NCI-H146 (cell line): ENCODE measurements at regions not wholly inside any gene's neighbourhood (a gene's known extent, or its start where the extent isn't known, plus 50 kb on each side); places are given as distances from the start of the nearest gene placed in this dataset.

Experiments
- DNase-seq: peaks from one replicate; lab custom pipeline; 2025; lab: John Stamatoyannopoulos, UW

DNA sequence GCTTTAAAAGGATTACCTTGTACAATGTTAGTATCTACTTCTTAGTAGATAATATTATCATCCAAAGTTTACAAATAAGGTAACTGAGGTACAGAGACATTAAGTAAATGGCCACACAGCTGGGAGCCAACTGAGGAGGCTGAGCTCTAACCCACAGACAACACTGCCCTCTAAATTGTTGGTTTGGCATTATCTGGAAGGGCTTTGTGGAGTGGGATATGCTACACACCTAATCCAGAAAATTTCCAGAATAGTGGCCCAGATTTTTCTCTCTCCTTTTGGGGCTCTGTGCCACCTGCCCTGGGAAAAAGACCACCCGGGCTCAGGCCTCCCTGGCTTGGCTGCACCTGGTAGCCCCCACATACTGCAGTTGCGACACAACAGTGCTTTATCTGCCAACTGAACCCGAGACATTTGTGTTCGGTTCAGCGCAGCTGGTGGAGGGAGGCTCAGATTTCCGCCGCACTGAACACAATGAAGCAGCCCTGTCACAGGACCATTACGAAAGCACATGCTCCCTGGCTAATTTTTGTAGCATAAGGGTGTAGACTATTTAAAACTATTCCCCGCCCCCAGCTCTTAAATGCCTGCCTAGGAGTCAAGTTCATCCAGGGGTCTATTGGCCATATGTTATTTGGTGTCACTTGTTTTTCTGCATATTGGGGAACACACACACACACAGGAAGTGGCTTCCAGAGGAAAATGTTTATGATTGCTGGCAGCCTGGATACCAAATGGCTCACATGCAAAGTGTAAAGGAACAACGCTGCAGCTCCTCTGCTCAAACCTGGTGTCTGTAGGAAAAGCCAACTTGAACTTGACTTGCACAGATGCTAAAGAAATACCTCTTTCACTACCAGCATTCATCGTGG, 92.3 kb upstream of the ESRRG start:
- DNase-seq, result peak; percentile 63

DNA sequence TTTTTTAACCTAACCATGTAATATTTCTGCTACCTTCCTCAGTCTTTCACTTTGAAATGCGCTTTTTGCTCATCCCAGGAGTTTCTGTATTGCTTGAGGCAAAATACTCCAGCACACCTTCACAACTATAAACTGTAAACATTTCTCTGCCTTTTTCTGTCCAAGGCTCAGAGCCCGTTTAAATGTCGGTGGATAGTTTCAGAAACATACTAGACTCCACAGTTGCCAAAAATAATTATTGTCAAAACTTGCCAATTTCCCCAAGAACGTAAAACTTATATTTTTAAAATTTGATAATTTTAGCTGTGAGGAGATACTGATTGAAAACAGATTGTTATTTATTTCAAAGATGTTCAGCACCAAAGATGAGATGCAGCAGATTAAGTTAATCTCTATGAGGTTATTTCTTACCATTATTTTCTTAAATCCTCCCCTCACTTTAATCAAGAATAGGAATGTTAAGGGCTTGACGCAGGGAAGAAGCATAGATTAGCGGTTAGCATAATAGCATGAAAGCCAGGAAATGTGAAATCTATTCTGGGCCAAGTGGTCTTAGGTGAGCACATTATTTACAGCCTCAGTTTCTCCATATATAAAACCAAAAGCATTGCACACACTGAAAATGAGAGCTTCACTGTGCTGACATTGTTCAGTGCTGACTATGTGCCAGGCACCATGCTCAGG, 91.5 kb upstream of the ESRRG start:
- DNase-seq, result no peak

DNA sequence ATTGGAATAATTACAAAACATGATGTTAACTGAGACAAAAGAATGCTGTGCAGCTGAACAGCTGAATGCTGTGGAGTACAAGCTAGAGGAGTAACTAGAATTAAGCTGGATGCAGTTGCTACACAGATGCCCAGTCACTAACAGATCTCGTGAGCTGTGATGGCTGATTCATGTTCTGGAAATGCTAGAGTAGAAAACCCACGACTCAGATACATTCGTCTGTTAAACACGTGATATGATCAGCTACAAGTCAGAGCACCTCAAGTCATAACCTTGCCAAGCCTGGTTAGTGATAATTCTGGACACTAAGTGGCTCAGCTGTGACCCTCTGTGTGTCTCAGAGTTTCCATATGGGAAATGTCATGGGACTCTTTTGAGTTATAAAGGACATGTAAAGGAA, 89.7 kb upstream of the ESRRG start:
- no peak for DNase-seq

DNA sequence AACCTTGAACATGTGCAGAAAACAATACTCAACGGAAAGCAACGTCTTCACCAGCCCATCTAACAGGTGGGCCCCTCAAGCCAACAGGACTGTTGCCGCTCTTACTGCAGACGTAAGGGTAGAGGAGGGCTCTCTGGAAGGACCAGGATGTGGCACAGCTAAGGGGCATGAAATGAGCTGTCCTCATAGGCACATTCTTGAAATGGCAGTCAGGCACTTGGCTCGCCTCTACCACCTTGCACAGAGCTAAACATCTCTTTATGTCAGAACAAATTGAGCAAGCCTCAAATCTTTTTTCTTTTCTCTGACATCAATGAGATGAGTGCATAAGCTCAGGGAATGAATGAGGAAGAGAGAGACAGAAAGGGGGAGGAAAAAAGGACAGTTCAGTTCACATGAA, 86.4 kb upstream of the ESRRG start:
- no peak for DNase-seq

DNA sequence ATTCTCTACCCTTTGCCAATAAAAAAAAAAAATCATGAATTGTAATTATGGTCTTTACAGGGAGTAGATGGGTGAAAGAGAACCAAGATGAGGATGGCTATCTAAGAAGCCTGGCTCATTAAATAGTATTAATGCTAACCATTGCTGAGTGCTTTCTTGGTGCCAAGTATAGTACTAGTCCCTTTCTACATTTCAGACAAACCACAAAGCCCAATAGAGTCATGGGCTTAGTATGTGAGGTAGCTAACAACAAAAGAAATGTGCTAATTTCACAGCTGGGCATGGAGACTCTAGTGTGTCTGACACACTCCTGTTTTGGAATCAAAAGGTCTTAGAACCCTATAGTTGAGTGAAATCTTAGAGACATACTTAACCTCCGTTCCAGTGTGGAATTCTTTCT, 84.5 kb upstream of the ESRRG start:
- no peak for DNase-seq

DNA sequence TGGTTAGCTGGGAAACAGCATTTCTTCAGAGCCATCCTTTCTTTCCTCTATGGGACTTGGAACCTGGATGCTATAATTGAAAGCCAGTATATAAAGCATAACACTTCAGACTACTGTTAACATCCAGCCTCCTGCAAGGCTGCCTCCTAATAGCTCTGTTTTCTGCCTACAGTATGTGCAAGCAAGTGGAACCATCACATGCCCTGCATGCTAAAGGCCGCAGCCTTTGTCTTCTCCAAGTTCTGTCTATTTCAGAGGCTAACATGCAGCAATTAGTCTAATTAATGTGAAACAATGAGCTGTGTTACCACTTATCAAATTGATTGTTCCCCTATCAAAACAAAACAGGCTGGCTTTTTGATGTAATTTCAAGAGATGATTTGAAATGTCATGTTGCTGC, 82.7 kb upstream of the ESRRG start:
- DNase-seq, result peak; percentile 32

DNA sequence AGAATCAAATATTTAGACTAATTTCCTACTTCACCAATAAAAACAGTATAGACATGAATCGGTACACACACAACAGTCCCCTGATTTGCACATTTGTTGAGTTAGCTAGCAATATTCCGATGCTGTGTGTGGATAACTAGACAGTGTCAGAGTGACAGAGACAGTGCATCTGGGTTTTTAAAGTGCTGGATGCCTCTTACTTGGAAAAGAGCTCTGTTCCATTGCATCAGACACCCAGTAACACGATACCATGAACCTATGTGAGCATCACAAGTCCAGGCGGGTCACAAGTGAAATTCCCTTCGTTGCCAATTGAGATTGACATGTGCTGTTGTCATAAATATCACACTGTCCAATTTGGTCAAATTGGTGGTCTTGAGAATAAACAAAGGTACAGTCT, 82.0 kb upstream of the ESRRG start:
- no peak for DNase-seq

DNA sequence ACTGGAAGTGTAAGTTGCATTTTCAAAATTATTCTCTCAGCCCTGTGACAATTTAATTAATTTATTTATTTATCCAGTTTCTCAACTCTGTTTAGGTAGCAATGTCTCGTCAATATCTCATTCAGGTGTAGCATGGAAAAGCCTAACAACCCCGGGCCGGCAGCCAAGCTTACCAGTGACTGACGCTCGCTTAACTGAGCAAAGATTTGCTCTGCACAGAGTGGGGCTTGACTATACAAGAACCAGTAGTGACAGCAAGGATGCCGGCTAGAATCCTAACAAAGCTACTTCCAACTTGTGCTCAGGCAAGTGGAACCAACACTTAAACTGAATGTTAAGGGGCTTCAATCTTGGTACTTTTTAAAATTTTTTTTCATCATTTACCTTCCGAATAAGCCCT, 80.9 kb upstream of the ESRRG start:
- DNase-seq, result no peak

DNA sequence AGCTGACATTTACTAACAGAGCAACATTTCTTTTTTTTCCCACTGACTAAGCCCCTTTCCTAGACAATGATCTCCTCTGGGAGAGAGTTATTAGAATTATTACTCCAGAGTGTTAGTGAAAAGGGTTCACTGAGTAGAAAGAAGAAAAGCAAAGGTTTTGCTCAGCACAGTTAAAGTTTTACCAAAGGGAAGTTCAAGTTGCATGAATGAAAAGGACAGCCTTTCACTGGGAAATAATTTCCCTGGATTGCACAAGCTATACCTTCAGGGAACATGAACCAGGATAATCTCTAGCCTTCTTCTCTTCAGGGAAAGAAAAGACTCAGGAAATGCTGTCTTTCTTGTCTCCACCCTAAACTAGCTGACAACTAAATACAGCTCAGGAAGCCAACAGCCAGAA, 71.4 kb upstream of the ESRRG start:
- DNase-seq, result no peak

DNA sequence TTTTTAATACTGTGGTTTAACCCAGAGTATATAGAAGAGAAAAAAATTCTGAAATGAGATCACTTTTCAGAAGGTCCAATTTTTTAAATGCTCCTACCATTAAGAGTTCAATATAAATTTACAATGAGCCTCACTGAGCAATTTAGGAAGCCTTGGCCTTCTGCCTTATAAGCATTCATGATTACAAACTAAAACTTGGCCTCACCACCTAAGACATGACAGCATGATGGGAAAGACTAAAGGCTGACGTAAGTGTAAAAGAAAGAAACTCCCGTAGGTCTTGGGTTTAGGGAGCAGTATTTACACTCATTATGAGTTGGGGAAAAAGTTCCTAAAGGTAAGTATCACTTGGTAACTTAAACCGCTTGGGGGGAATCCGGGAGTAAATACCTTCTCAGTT, 70.7 kb upstream of the ESRRG start:
- DNase-seq, result no peak

DNA sequence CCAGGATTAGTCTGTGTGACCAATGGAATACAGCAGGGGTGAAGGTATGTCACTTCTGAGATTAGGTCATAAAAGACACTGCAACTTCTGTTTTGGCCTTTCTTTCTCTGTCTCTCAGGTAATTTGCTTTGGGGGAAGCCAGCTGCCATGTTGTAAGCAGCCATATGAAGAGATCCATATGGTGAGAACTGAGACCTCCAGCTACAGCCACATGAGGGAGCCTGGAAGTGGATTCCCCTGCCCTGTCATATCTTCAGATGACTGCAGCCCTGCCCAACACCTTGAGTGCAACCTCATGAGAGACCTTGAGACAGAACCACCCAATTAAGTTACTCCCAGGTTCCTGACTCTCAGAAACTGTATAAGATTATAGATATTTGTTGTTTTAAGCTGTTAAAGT, 70.1 kb upstream of the ESRRG start:
- peak; percentile 14 for DNase-seq

DNA sequence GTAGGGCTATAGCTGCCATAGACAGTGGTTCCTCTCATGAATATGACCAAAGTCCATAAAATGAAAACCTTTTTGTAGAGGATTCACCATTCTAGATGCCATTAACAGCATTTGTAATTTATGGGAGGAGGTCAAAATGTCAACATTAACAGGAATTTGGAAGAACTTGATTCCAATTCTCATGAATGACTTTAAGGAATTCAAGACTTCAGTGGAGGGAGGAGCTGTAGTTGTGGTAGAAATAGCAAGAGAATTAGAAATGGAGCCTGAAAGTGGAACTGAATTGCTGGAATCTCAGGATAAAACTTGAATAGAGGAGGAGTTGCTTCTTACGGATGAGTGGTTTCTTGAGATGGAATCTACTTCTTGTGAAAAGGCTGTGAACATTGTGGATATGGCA, 65.4 kb upstream of the ESRRG start:
- DNase-seq, result no peak

DNA sequence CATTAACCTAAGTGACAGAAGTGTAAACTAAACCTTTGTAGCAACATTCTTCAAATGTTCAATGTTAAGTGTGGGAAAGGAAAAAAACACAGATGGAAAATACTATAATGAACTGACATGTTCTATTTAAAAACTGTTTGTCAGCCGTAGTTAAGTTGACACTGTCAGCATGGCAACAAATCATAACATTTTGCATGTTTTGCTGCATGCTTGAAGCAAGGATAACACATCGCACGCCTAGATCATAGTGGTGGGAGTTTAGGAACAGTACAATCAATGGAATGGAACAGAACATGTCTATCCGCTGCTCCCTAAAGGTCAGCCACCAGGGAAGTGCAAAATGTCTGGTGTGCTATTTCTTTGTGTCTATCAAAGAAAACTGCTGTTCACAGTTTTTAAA, 62.5 kb upstream of the ESRRG start:
- no peak for DNase-seq

DNA sequence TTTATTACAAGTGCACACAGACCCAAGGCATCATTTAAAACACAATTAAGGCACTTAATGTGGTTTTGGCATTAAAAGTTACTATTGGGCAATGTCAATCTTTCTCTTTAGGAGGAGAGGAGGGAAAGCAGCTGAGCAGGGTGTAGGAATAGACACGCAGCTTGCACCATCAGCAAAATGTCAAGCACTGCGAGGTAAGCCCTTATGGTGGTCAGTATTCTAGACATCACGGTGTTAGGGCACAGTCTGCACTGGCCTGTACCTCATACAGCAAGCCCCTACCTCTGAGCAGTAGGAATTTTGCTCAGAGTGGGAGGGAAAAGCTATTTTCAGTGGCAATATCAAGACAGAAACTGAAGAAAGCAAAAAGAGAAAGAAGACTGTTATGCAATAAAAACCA, 62.0 kb upstream of the ESRRG start:
- DNase-seq, result no peak

DNA sequence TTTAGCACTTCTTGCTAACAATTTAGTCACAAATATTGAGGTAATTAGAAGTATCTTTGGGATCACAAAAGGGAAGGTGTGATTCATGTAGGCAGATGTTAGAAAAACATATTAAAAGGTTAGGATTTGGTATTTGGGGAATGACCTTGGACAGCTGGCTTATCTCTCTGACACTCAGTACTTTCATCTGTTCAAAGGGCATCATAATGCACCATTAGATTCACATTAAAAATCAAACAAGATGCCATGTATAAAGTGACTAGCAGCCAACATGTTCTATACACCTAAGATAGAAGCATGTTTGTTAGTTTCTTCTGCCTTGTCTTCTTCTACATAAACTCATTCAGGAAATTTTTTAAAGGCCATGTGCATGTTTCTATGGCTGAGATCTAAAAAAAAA, 56.5 kb upstream of the ESRRG start:
- DNase-seq, result no peak

DNA sequence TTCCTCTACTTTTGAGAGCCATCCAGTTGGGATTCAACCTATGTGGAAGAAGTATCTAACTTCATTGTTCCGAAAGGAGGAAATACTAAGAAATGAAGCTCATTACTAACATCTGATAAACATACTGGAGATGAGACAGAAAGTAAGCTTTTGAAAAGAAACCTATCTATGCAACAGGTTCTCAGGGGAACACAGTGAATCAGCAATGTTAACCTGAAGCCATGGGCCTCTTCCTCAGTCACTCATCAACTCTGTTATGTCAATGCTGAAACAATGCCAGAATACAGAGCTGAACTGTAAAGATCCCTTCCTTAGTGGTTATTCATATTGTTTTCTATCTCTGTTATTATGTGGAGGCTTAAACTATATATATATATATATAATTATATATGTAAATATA, 55.5 kb upstream of the ESRRG start:
- no peak for DNase-seq

DNA sequence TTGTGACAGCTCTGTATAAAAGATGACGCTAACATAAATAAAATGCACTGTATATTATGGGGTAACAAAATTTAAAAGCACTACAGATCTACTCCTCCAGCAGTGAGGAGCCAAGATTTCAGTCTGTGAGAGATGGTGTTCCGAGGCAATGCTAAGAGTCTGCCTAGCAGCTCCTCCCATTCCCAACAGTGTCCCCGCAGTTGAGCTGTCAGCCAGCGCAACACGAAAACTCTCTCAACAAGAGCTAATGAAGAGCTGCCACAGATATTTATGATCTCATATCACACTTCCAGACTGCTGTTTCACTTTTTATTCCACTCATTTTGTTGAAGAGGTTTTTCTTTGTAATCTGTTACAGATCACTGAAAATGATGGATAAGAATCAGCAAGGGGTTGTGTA, 53.9 kb upstream of the ESRRG start:
- DNase-seq, result no peak
